Progenitor cell of endocrine pancreas (in vitro differentiated cells): ENCODE measurements at regions not wholly inside any gene's neighbourhood (a gene's known extent, or its start where the extent isn't known, plus 50 kb on each side); places are given as distances from the start of the nearest gene placed in this dataset.

Experiments
- DNase-seq: peaks from one replicate; pipeline ENCODE4 v3.0.0; 2021; ENCODE audit warnings: low spot score; ENCODE audit not compliant: unreplicated experiment
- H3K27ac Mint-ChIP-seq: 2 replicates; pipeline ENCODE4 v1.8.0; 2021; ENCODE audit warnings: mild to moderate bottlenecking, moderate library complexity, mixed read lengths
- H3K27me3 Mint-ChIP-seq: 2 replicates; pipeline ENCODE4 v1.8.0; 2021; ENCODE audit warnings: mixed read lengths
- H3K36me3 Mint-ChIP-seq: 2 replicates; pipeline ENCODE4 v1.8.0; 2022; ENCODE audit warnings: mixed read lengths; ENCODE audit not compliant: insufficient read depth
- H3K4me1 Mint-ChIP-seq: 2 replicates; pipeline ENCODE4 v1.8.0; 2021; ENCODE audit warnings: low read depth, mixed read lengths
- H3K4me3 Mint-ChIP-seq: 2 replicates; pipeline ENCODE4 v1.8.0; 2021; ENCODE audit warnings: low read depth, mild to moderate bottlenecking, moderate library complexity, mixed read lengths
- H3K9me3 Mint-ChIP-seq: 2 replicates; pipeline ENCODE4 v1.8.0; 2021; ENCODE audit warnings: low read depth, mixed read lengths
- CTCF ChIP-seq: fragments of 200-600 bp; sonication (generic); IDR thresholded peaks from one replicate; pipeline ENCODE4 v1.5.0; 2021; ENCODE audit warnings: antibody characterized with exemption, mild to moderate bottlenecking; ENCODE audit not compliant: unreplicated experiment

DNA sequence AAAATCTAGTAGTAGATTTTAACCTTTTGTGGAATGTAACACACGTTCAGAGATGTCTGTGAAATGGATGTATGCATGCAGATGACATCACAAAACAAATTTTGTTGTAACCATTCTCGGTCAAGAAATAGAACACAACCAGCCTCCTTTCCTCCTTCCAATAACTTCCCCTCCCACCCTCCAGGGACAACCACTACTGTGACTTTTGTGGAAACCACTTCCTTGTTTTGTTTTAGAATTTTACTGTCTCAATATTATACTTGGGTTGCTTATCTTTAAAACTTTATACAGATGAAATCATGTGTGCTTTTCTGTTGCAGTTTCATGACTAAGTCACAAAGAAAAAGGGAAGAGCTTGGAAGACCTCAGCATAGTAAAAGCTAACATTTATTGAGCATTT, 189.4 kb upstream of the NCAM1 start:
- TF ChIP-seq CTCF = no peak
- H3K9me3 Mint-ChIP-seq = no peaks in the 10 kb centered on the region
- no peaks in the 10 kb centered on the region for H3K36me3 Mint-ChIP-seq
- H3K27ac Mint-ChIP-seq = no peak overlapping the region
- no peaks in the 10 kb centered on the region for H3K4me1 Mint-ChIP-seq
- H3K4me3 Mint-ChIP-seq = no peak overlapping the region
- H3K27me3 Mint-ChIP-seq = peaks cover 15% of the 10 kb centered on the region
- DNase-seq = no peak

- Mint-ChIP-seq H3K9me3 (no peaks in the 10 kb centered on the region), H3K27ac (no peak overlapping the region), H3K4me3 (no peak overlapping the region)
These were observed 188.0 kb upstream of the NCAM1 start for GRCh38 chr11:112773264-112773663.

DNA sequence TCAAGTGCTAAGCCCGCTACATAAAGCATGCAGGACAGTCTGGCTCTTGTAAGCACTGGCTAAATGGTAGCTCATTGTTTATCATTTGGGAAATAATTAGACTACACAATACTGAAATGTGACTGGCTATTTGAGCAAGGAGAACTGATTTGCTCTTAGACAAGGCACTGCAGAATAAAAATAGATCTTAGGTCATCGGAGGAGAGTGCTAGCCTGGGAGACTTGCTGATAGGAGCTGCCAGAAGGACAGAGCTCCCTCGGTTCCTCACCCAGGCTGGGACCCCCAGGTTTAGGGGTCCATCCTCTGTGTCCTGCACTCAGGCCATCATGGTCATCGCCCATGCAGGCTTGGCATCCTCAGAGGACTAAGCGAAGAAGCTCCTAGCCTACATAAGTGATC, 184.4 kb upstream of the NCAM1 start:
- no peaks in the 10 kb centered on the region for H3K36me3 Mint-ChIP-seq
- H3K4me3 Mint-ChIP-seq = no peak overlapping the region
- no peak for TF ChIP-seq CTCF
- no peak overlapping the region for H3K27ac Mint-ChIP-seq
- H3K9me3 Mint-ChIP-seq = no peaks in the 10 kb centered on the region
- H3K27me3 Mint-ChIP-seq = peaks cover 23% of the 10 kb centered on the region
- DNase-seq = no peak
- peaks cover 1% of the 10 kb centered on the region for H3K4me1 Mint-ChIP-seq

More at GRCh38 chr11:112773264-112773663, 188.0 kb upstream of the NCAM1 start:
- no peak for DNase-seq
- H3K4me1 Mint-ChIP-seq = peaks cover 1% of the 10 kb centered on the region
- peaks cover 15% of the 10 kb centered on the region for H3K27me3 Mint-ChIP-seq
- no peaks in the 10 kb centered on the region for H3K36me3 Mint-ChIP-seq
- TF ChIP-seq CTCF = no peak

GRCh38 chr11:112777283-112777751, 183.9 kb upstream of the NCAM1 start:
- Mint-ChIP-seq H3K4me3 (no peak overlapping the region), H3K27ac (no peak overlapping the region), H3K9me3 (no peaks in the 10 kb centered on the region), H3K36me3 (no peaks in the 10 kb centered on the region), H3K27me3 (peaks cover 23% of the 10 kb centered on the region), H3K4me1 (peaks cover 1% of the 10 kb centered on the region)
- no peak for TF ChIP-seq CTCF
- no peak for DNase-seq

DNA sequence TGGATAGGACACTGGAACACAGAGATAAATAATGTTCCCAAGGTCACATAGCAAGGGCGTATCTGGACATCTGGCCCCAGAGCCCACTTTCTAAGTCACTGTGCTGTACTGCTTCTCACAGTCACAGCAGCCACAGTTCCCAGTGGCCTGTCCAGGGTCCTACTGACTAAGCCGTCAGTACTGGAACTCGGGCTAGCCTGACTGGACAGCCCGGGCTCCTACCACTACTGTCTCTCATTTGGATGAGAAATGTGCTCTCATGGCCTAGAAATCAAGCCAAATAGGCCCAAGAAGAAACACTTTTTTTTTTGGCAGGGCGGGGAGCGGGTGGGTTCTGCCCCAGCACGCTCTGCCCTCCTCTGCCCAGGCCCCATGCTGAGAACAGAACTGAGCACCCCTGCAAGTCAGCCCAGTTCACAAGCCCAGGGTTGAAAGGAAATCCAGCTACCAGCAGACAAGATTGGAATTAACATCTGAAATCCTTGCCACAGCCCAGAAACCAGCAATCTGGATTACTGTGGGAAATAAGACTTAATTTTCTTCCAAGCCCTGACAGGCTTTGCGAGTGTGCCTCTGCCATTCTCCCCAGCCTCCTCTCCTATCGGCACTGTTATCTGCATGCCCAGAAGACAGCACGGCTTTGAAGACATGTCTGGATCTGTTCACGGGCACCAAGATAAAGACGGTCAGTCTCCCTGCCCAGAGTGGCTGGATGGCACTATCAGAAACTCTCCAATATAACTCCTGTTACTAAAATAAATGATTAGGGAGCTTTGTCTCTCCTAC, 182.9 kb upstream of the NCAM1 start:
- H3K9me3 Mint-ChIP-seq = no peaks in the 10 kb centered on the region
- TF ChIP-seq CTCF = no peak
- DNase-seq = no peak
- no peak overlapping the region for H3K4me3 Mint-ChIP-seq
- H3K4me1 Mint-ChIP-seq = peaks cover 1% of the 10 kb centered on the region
- H3K36me3 Mint-ChIP-seq = no peaks in the 10 kb centered on the region
- H3K27me3 Mint-ChIP-seq = peaks cover 16% of the 10 kb centered on the region
- no peak overlapping the region for H3K27ac Mint-ChIP-seq
